ENCODE measurements at regions not wholly inside any gene's neighbourhood (a gene's known extent, or its start where the extent isn't known, plus 50 kb on each side); places are given as distances from the start of the nearest gene placed in this dataset.

GRCh38 chr1:34312359-34312758 is 135.7 kb downstream of the C1orf94 start:
- Histone ChIP-seq H3K4me3 (ENCODE audit: control extremely low read depth in 1 of 5, extremely low read depth in 1 of 5, insufficient read depth in 1 of 5, low read depth in 2 of 5, low read length in 4 of 5) (no peak overlapping the region), H2AFZ (ENCODE audit: insufficient read depth, low read depth, low read length, poor library complexity, severe bottlenecking) (no peak overlapping the region), H3K36me3 (replicated peaks in 1 of 2; ENCODE audit: control extremely low read depth in 1 of 2, control insufficient read depth in 1 of 2, extremely low read depth in 1 of 2, insufficient read depth in 2 of 2, low read length in 1 of 2) (no peaks in the 10 kb centered on the region), H3K9ac (ENCODE audit: low read length) (no peak overlapping the region), H3K4me1 (ENCODE audit: control insufficient read depth in 2 of 2, insufficient read depth in 2 of 2, low read length in 2 of 2) (no peaks in the 10 kb centered on the region), H4K20me1 (ENCODE audit: control insufficient read depth, insufficient read depth, low read length, poor library complexity, severe bottlenecking) (no peaks in the 10 kb centered on the region), H3K27ac (ENCODE audit: low read length in 2 of 2) (no peak overlapping the region), H3K27me3 (replicated peaks in 1 of 4; ENCODE audit: control extremely low read depth in 1 of 4, control insufficient read depth in 3 of 4, insufficient read depth in 4 of 4, low read length in 3 of 4) (no peaks in the 10 kb centered on the region), H3K9me3 (ENCODE audit: control extremely low read depth in 1 of 3, control insufficient read depth in 2 of 3, insufficient read depth in 1 of 3, low read length in 2 of 3) (peaks cover 1 to 9% (median 5%) of the 10 kb centered on the region in 3 donors), H3K4me2 (replicated peaks; ENCODE audit: low read depth, low read length, poor library complexity, severe bottlenecking) (no peak overlapping the region), H3K79me2 (ENCODE audit: control insufficient read depth, insufficient read depth, low read length) (no peaks in the 10 kb centered on the region)
- CTCF ChIA-PET: no interaction called here
- no peak overlapping the region for H3K4me3 Mint-ChIP-seq
- TF ChIP-seq CTCF (IDR thresholded peaks at IDR 0.05): no peak
- no peaks in the 10 kb centered on the region for H3K4me1 Mint-ChIP-seq
- H3K27me3 Mint-ChIP-seq: peaks cover 8% of the 10 kb centered on the region
- ATAC-seq (ENCODE audit: low read depth) (no peak), DNase-seq (no peak)
- no CpG with 5 or more reads among the region's 1 CpG for WGBS (ENCODE audit: insufficient coverage)
- intact Hi-C loops (cut with micrococcal nuclease): no loop called here
- no peak overlapping the region for H3K27ac Mint-ChIP-seq
- POLR2A ChIA-PET: no interaction called here
- peaks cover 8% of the 10 kb centered on the region for H3K9me3 Mint-ChIP-seq (ENCODE audit: insufficient read depth)

GRCh38 chr1:34315974-34316373 is 139.3 kb downstream of the C1orf94 start:
- no peak for DNase-seq
- TF ChIP-seq EZH2 (IDR thresholded peaks at IDR 0.05; ENCODE audit: borderline replicate concordance, insufficient read depth, low read depth, low read length, poor library complexity, severe bottlenecking) (no peak), CTCF (IDR thresholded peaks at IDR 0.05) (no peak)
- CTCF ChIA-PET: no interaction called here

More at GRCh38 chr1:34315974-34316373, 139.3 kb downstream of the C1orf94 start:
- no peaks in the 10 kb centered on the region for H3K4me1 Mint-ChIP-seq
- H3K27ac Mint-ChIP-seq: no peak overlapping the region
- H3K36me3 ChIP-seq (replicated peaks in 1 of 2; ENCODE audit: control extremely low read depth in 1 of 2, control insufficient read depth in 1 of 2, extremely low read depth in 1 of 2, insufficient read depth in 2 of 2, low read length in 1 of 2): no peaks in the 10 kb centered on the region
- no peaks in the 10 kb centered on the region for H3K27me3 Mint-ChIP-seq
- H2AFZ ChIP-seq (ENCODE audit: insufficient read depth, low read depth, low read length, poor library complexity, severe bottlenecking): no peak overlapping the region
- POLR2A ChIA-PET: no interaction called here
- H3K4me2 ChIP-seq (replicated peaks; ENCODE audit: low read depth, low read length, poor library complexity, severe bottlenecking): no peak overlapping the region
- peaks cover 0 to 9% (median 5%) of the 10 kb centered on the region in 3 donors for H3K9me3 ChIP-seq (ENCODE audit: control extremely low read depth in 1 of 3, control insufficient read depth in 2 of 3, insufficient read depth in 1 of 3, low read length in 2 of 3)
- no CpG with 5 or more reads among the region's 1 CpG for WGBS (ENCODE audit: insufficient coverage)
- no peaks in the 10 kb centered on the region for H3K27me3 ChIP-seq (replicated peaks in 1 of 4; ENCODE audit: control extremely low read depth in 1 of 4, control insufficient read depth in 3 of 4, insufficient read depth in 4 of 4, low read length in 3 of 4)
- no peak overlapping the region for H3K4me3 ChIP-seq (ENCODE audit: control extremely low read depth in 1 of 5, extremely low read depth in 1 of 5, insufficient read depth in 1 of 5, low read depth in 2 of 5, low read length in 4 of 5)
- no peak overlapping the region for H3K9ac ChIP-seq (ENCODE audit: low read length)
- peaks cover 2% of the 10 kb centered on the region for H3K9me3 Mint-ChIP-seq (ENCODE audit: insufficient read depth)
- intact Hi-C loops (cut with micrococcal nuclease): no loop called here
- no peak overlapping the region for H3K4me3 Mint-ChIP-seq
- H3K4me1 ChIP-seq (ENCODE audit: control insufficient read depth in 2 of 2, insufficient read depth in 2 of 2, low read length in 2 of 2): no peaks in the 10 kb centered on the region
- no peaks in the 10 kb centered on the region for H3K79me2 ChIP-seq (ENCODE audit: control insufficient read depth, insufficient read depth, low read length)
- no peak overlapping the region for H3K27ac ChIP-seq (ENCODE audit: low read length in 2 of 2)
- no peaks in the 10 kb centered on the region for H4K20me1 ChIP-seq (ENCODE audit: control insufficient read depth, insufficient read depth, low read length, poor library complexity, severe bottlenecking)
- no peak for ATAC-seq (ENCODE audit: low read depth)

Data from B cell (primary cell).